GM19193 (cell line): ENCODE measurements at regions not wholly inside any gene's neighbourhood (a gene's known extent, or its start where the extent isn't known, plus 50 kb on each side); places are given as distances from the start of the nearest gene placed in this dataset.

Experiments used
- POLR2A ChIP-seq: IDR thresholded peaks from 4 replicates; pipeline ENCODE4 v1.6.1; 2011; ENCODE audit not compliant: insufficient read depth, insufficient read length; ENCODE audit errors: extremely low read depth

GRCh38 chr10:124180947-124181549 lies 87.7 kb upstream of the CHST15 start:
- no peak for TF ChIP-seq POLR2A

- TF ChIP-seq POLR2A, result no peak
These were observed 86.8 kb upstream of the CHST15 start for GRCh38 chr10:124180044-124180745.

- TF ChIP-seq POLR2A, result no peak
These were observed 86.1 kb upstream of the CHST15 start for GRCh38 chr10:124179308-124180043.

GRCh38 chr10:124177180-124177518 lies 83.8 kb upstream of the CHST15 start:
- TF ChIP-seq POLR2A, result no peak

GRCh38 chr10:124176349-124177179 lies 83.2 kb upstream of the CHST15 start:
- TF ChIP-seq POLR2A, result no peak

GRCh38 chr10:124175701-124176348 lies 82.4 kb upstream of the CHST15 start:
- no peak for TF ChIP-seq POLR2A

GRCh38 chr10:124174673-124175645 lies 81.6 kb upstream of the CHST15 start:
- no peak for TF ChIP-seq POLR2A

GRCh38 chr10:124174071-124174566 lies 80.7 kb upstream of the CHST15 start:
- TF ChIP-seq POLR2A, result no peak

GRCh38 chr10:124173298-124173900 lies 80.0 kb upstream of the CHST15 start:
- no peak for TF ChIP-seq POLR2A

GRCh38 chr10:124172181-124172916 lies 79.0 kb upstream of the CHST15 start:
- TF ChIP-seq POLR2A, result no peak

- no peak for TF ChIP-seq POLR2A
These were observed 78.2 kb upstream of the CHST15 start for GRCh38 chr10:124171561-124171960.

- TF ChIP-seq POLR2A, result no peak
These were observed 77.2 kb upstream of the CHST15 start for GRCh38 chr10:124170631-124171030.
